ENCODE measurements at regions not wholly inside any gene's neighbourhood (a gene's known extent, or its start where the extent isn't known, plus 50 kb on each side); places are given as distances from the start of the nearest gene placed in this dataset.

GRCh38 chr21:29465546-29465945, 166.8 kb downstream of the BACH1 start:
- TF ChIP-seq NFIC (IDR thresholded peaks at IDR 0.05) (peak; percentile 34; the same call in 1 of the 2 replicates), ZNF24 (IDR thresholded peaks at IDR 0.05) (no peak)
- WGBS (ENCODE audit: insufficient coverage, low coverage, missing lambda C conversion rate) = 72% methylated on average over 2 of the region's 2 CpGs
- no TSS peak for BruUV-seq (replicated peaks)
- H3K9me1 ChIP-seq (ENCODE audit: control insufficient read depth, insufficient read depth, low read length) = no peaks in the 10 kb centered on the region
- no peaks in the 10 kb centered on the region for H3K4me1 ChIP-seq (replicated peaks in 1 of 2; ENCODE audit: control insufficient read depth in 2 of 2, insufficient read depth in 2 of 2, low read length in 2 of 2)
- no peaks in the 10 kb centered on the region for H3K27me3 ChIP-seq (ENCODE audit: control insufficient read depth in 2 of 2, insufficient read depth in 2 of 2, low read length in 2 of 2)
- no peaks in the 10 kb centered on the region for H3K79me2 ChIP-seq (ENCODE audit: control insufficient read depth, insufficient read depth, low read length)
- H3K27ac ChIP-seq (ENCODE audit: extremely low read depth, low read depth, low read length) = no peak overlapping the region
- FAIRE-seq (no peak), ATAC-seq (no peak), DNase-seq (ENCODE audit: extremely low read depth in 1 of 4, low spot score in 3 of 4) (no peak)
- no peak overlapping the region for H3K4me2 ChIP-seq (ENCODE audit: insufficient read depth, low read length)
- in situ Hi-C loops (cut with MboI) = no loop called here
- no peak overlapping the region for H3K9ac ChIP-seq (ENCODE audit: insufficient read depth in 1 of 2, low read depth in 2 of 2, low read length in 2 of 2)
- H4K20me1 ChIP-seq (replicated peaks; ENCODE audit: control insufficient read depth, insufficient read depth, low read length) = no peaks in the 10 kb centered on the region
- H3K9me3 ChIP-seq (replicated peaks; ENCODE audit: control insufficient read depth, insufficient read depth, low read depth, low read length) = no peaks in the 10 kb centered on the region
- POLR2A ChIA-PET = interaction anchor here (0.9 kb wide), 1 partner anchor 16 kb away, joined by 4 read pairs; no protein-coding TSS in a partner anchor
- H2AFZ ChIP-seq (ENCODE audit: low read depth, low read length) = no peak overlapping the region
- CTCF ChIA-PET (ENCODE audit: low intra/inter-chr PET ratio) = no interaction called here
- intact Hi-C loops (cut with micrococcal nuclease) = no loop called here
- H3K4me3 ChIP-seq = no peak overlapping the region
- peaks cover under 1% of the 10 kb centered on the region; the same call in 1 of the 3 replicates for H3K36me3 ChIP-seq (ENCODE audit: control insufficient read depth, insufficient read depth, low read length)

- H3K9me3 ChIP-seq (replicated peaks; ENCODE audit: control insufficient read depth, insufficient read depth, low read depth, low read length) = no peaks in the 10 kb centered on the region
- WGBS (ENCODE audit: insufficient coverage, low coverage, missing lambda C conversion rate) = 37% methylated on average over 2 of the region's 2 CpGs
- no peaks in the 10 kb centered on the region for H3K79me2 ChIP-seq (ENCODE audit: control insufficient read depth, insufficient read depth, low read length)
- H3K4me3 ChIP-seq = no peak overlapping the region
- CTCF ChIA-PET (ENCODE audit: low intra/inter-chr PET ratio) = no interaction called here
- no peaks in the 10 kb centered on the region for H4K20me1 ChIP-seq (replicated peaks; ENCODE audit: control insufficient read depth, insufficient read depth, low read length)
- no peaks in the 10 kb centered on the region; the same call in 2 of the 3 replicates for H3K36me3 ChIP-seq (ENCODE audit: control insufficient read depth, insufficient read depth, low read length)
- no peak for FAIRE-seq
- intact Hi-C loops (cut with micrococcal nuclease) = no loop called here
- BruUV-seq (replicated peaks) = no TSS peak
- no peak for ATAC-seq
- no peak overlapping the region for H3K9ac ChIP-seq (ENCODE audit: insufficient read depth in 1 of 2, low read depth in 2 of 2, low read length in 2 of 2)
- H3K27ac ChIP-seq (ENCODE audit: extremely low read depth, low read depth, low read length) = no peak overlapping the region
- H3K4me2 ChIP-seq (ENCODE audit: insufficient read depth, low read length) = no peak overlapping the region
- in situ Hi-C loops (cut with MboI) = no loop called here
- DNase-seq (ENCODE audit: extremely low read depth in 1 of 4, low spot score in 3 of 4) = no peak
- H3K27me3 ChIP-seq (ENCODE audit: control insufficient read depth in 2 of 2, insufficient read depth in 2 of 2, low read length in 2 of 2) = no peaks in the 10 kb centered on the region
- TF ChIP-seq CBFA2T2 (conservative IDR thresholded peaks at IDR 0.05) = peak; percentile 14; the same call in 1 of the 2 replicates
- no peak for TF ChIP-seq TFAM (CRISPR knock-in tag; conservative IDR thresholded peaks at IDR 0.05)
- TF ChIP-seq RAD51 (IDR thresholded peaks at IDR 0.05; ENCODE audit: borderline replicate concordance, low read depth) = peak; percentile 74
- TF ChIP-seq USF2 (CRISPR knock-in tag; IDR thresholded peaks at IDR 0.05) = peak; percentile 15; the same call in 1 of the 2 replicates
- peak; percentile 81 for TF ChIP-seq TFE3 (CRISPR knock-in tag; IDR thresholded peaks at IDR 0.05)
- no peak for TF ChIP-seq ZNF253 (CRISPR knock-in tag; conservative IDR thresholded peaks at IDR 0.05)
- TF ChIP-seq TOE1 (IDR thresholded peaks at IDR 0.05; ENCODE audit: borderline replicate concordance) = peak; percentile 45
- no peak for TF ChIP-seq TOE1 (CRISPR knock-in tag; IDR thresholded peaks at IDR 0.05; ENCODE audit: borderline replicate concordance, low read depth)
- H2AFZ ChIP-seq (ENCODE audit: low read depth, low read length) = no peak overlapping the region
- no peaks in the 10 kb centered on the region for H3K4me1 ChIP-seq (replicated peaks in 1 of 2; ENCODE audit: control insufficient read depth in 2 of 2, insufficient read depth in 2 of 2, low read length in 2 of 2)
- POLR2A ChIA-PET = no interaction called here
- H3K9me1 ChIP-seq (ENCODE audit: control insufficient read depth, insufficient read depth, low read length) = no peaks in the 10 kb centered on the region
These were observed 167.8 kb downstream of the BACH1 start for GRCh38 chr21:29466532-29466931.
